Endothelial cell of umbilical vein (primary cell): ENCODE measurements at regions not wholly inside any gene's neighbourhood (a gene's known extent, or its start where the extent isn't known, plus 50 kb on each side); places are given as distances from the start of the nearest gene placed in this dataset.

Source experiments
- BruUV-seq: library from RNA; stranded (reverse); fragments of 400-500 nt; replicated peaks from 2 replicates; lab custom pipeline; 2021; lab: Mats Ljungman, UMichigan
- CTCF ChIA-PET: fragments of 300-600, 350-600 bp; sonication (Branson Sonifier 250); formaldehyde crosslinking; loops from one replicate; lab custom pipeline; 2021; ENCODE audit warnings: antibody characterized with exemption, inconsistent platforms; lab: Charles Lee
- POLR2A ChIA-PET: fragments of 300-600, 350-600 bp; sonication (Branson Sonifier 250); formaldehyde crosslinking; loops from one replicate; lab custom pipeline; 2021; ENCODE audit warnings: antibody characterized with exemption, inconsistent platforms; lab: Charles Lee
- DNase-seq: peaks from one replicate; pipeline ENCODE4 v3.0.0-alpha.2; 2011; ENCODE audit warnings: low read depth, low spot score
- FAIRE-seq: peaks from 2 replicates; lab custom pipeline; 2011; peaks lifted over from hg19 to GRCh38; lab: Jason Lieb, UNC
- H2AFZ ChIP-seq: 2 replicates; pipeline ENCODE4 v1.6.0; 2012; ENCODE audit warnings: low read depth, low read length, control low read depth, inconsistent platforms
- H3K27ac ChIP-seq: 2 replicates; pipeline ENCODE4 v1.5.1; 2011; ENCODE audit warnings: low read depth, mild to moderate bottlenecking, control low read depth, low read length, moderate library complexity; ENCODE audit not compliant: insufficient read depth
- H3K27me3 ChIP-seq, 2 experiments: 2 replicates each; pipeline versions ENCODE4 v1.6.0 to v1.6.1; 2011; ENCODE audit warnings: low read length in 2 of 2, mixed read lengths in 1 of 2; ENCODE audit not compliant: control insufficient read depth in 2 of 2, insufficient read depth in 2 of 2
- H3K36me3 ChIP-seq, 2 experiments: 2 replicates in 1 of 2; 3 replicates in 1 of 2; pipeline ENCODE4 v1.5.1; 2011; ENCODE audit warnings: low read length in 2 of 2, mild to moderate bottlenecking in 1 of 2, moderate library complexity in 1 of 2; ENCODE audit not compliant: control insufficient read depth in 2 of 2, insufficient read depth in 2 of 2; ENCODE audit errors: extremely low read depth in 1 of 2
- H3K4me1 ChIP-seq: 3 replicates; pipeline ENCODE4 v1.5.1; 2011; ENCODE audit warnings: mild to moderate bottlenecking, low read length; ENCODE audit not compliant: control insufficient read depth, insufficient read depth; ENCODE audit errors: extremely low read depth
- H3K4me2 ChIP-seq: 2 replicates; pipeline ENCODE4 v1.6.1; 2011; ENCODE audit warnings: low read length, control low read depth, mixed read lengths; ENCODE audit not compliant: insufficient read depth
- H3K4me3 ChIP-seq, 3 experiments: fragments of 200-600 bp in 1 of 3; sonication (generic), shearing (Covaris generic) in 1 of 3; replicated peaks in 1 of 3; 2 replicates each; pipeline ENCODE4 v1.5.1; 2011 to 2016; ENCODE audit warnings: control low read depth in 3 of 3, low read length in 3 of 3, mild to moderate bottlenecking in 2 of 3, inconsistent platforms in 1 of 3, low read depth in 1 of 3, moderate library complexity in 1 of 3; ENCODE audit not compliant: insufficient read depth in 1 of 3
- H3K79me2 ChIP-seq: 2 replicates; pipeline ENCODE4 v1.6.0; 2012; ENCODE audit warnings: low read length, inconsistent platforms; ENCODE audit not compliant: control insufficient read depth, insufficient read depth
- H3K9ac ChIP-seq: replicated peaks from 2 replicates; pipeline ENCODE3; 2011; ENCODE audit warnings: low read length, control low read depth; ENCODE audit not compliant: insufficient read depth; ENCODE audit errors: extremely low read depth
- H3K9me1 ChIP-seq: replicated peaks from 3 replicates; pipeline ENCODE4 v1.6.0; 2011; ENCODE audit warnings: mild to moderate bottlenecking, low read length; ENCODE audit not compliant: control insufficient read depth, insufficient read depth; ENCODE audit errors: extremely low read depth
- H3K9me3 ChIP-seq: replicated peaks from 2 replicates; pipeline ENCODE4 v1.5.1; 2012; ENCODE audit warnings: low read length, inconsistent platforms; ENCODE audit not compliant: control insufficient read depth, insufficient read depth
- H4K20me1 ChIP-seq: replicated peaks from 2 replicates; pipeline ENCODE3; 2011; ENCODE audit warnings: mild to moderate bottlenecking, low read length; ENCODE audit not compliant: control insufficient read depth, insufficient read depth; ENCODE audit errors: extremely low read depth
- CTCF ChIP-seq, 2 donors: IDR thresholded peaks; 1 replicate in 1 of 2; 2 replicates in 1 of 2; pipeline ENCODE4 v1.5.1; 2011; ENCODE audit warnings: low read length in 2 of 2, mild to moderate bottlenecking in 2 of 2, moderate library complexity in 2 of 2, control low read depth in 1 of 2, inconsistent platforms in 1 of 2, low read depth in 1 of 2; ENCODE audit not compliant: insufficient read depth in 1 of 2; ENCODE audit errors: extremely low read depth in 1 of 2
- EZH2 ChIP-seq: IDR thresholded peaks from 2 replicates; pipeline ENCODE4 v1.6.1; 2012; ENCODE audit warnings: borderline replicate concordance, low read depth, mild to moderate bottlenecking, moderate library complexity, low read length, inconsistent platforms; ENCODE audit not compliant: severe bottlenecking
- FOS ChIP-seq: IDR thresholded peaks from 2 replicates; pipeline ENCODE4 v1.6.1; 2011; ENCODE audit warnings: mild to moderate bottlenecking, low read length, moderate library complexity, borderline replicate concordance; ENCODE audit not compliant: insufficient read depth
- GATA2 ChIP-seq: IDR thresholded peaks from 2 replicates; pipeline ENCODE4 v1.7.0; 2011; ENCODE audit warnings: low read depth, mild to moderate bottlenecking, moderate library complexity, mixed read lengths, low read length; ENCODE audit not compliant: insufficient read length, insufficient read depth
- JUN ChIP-seq: IDR thresholded peaks from 2 replicates; pipeline ENCODE4 v1.6.1; 2011; ENCODE audit warnings: borderline replicate concordance, low read depth; ENCODE audit not compliant: insufficient read length, insufficient read depth
- MAX ChIP-seq: IDR thresholded peaks from 2 replicates; pipeline ENCODE4 v1.6.1; 2011; ENCODE audit not compliant: insufficient read depth, insufficient read length
- MYC ChIP-seq: IDR thresholded peaks from one replicate; pipeline ENCODE4 v1.6.1; 2011; ENCODE audit warnings: mild to moderate bottlenecking, low read depth, low read length
- POLR2A ChIP-seq: IDR thresholded peaks from 2 replicates; pipeline ENCODE4 v1.6.1; 2012; ENCODE audit warnings: low read depth, mild to moderate bottlenecking, control low read depth, low read length
- POLR2AphosphoS5 ChIP-seq: IDR thresholded peaks from 2 replicates; pipeline ENCODE4 v1.6.1; 2012; ENCODE audit warnings: low read depth, mild to moderate bottlenecking, control low read depth, low read length, moderate library complexity; ENCODE audit not compliant: insufficient read depth
- dilution Hi-C: fragments of 300-500 bp; cut with MboI; formaldehyde crosslinking; loops from one replicate; pipeline ENCODE4 v1.15.0; 2019; ENCODE audit warnings: low sequenced_read_pairs; ENCODE audit not compliant: extremely low pct_ligation_motif_present
- intact Hi-C: fragments of 100-400 bp; cut with micrococcal nuclease; formaldehyde crosslinking; loops from one replicate; pipeline ENCODE4 v1.10.0; 2022

- Histone ChIP-seq H3K9ac (no peak overlapping the region), H3K4me1 (no peaks in the 10 kb centered on the region), H2AFZ (no peak overlapping the region), H3K9me1 (no peaks in the 10 kb centered on the region), H3K4me3 (no peak overlapping the region), H3K9me3 (no peaks in the 10 kb centered on the region), H3K27ac (no peak overlapping the region), H3K36me3 (no peaks in the 10 kb centered on the region), H3K27me3 (no peaks in the 10 kb centered on the region), H4K20me1 (no peaks in the 10 kb centered on the region), H3K79me2 (no peaks in the 10 kb centered on the region), H3K4me2 (no peak overlapping the region)
- dilution Hi-C loops (no loop called here), intact Hi-C loops (no loop called here)
- ChIA-PET CTCF (no interaction called here), POLR2A (no interaction called here)
- FAIRE-seq (no peak), DNase-seq (no peak)
- TF ChIP-seq MYC = no peak
- no peak for TF ChIP-seq POLR2AphosphoS5
- TF ChIP-seq POLR2A = no peak
- TF ChIP-seq MAX = no peak
- TF ChIP-seq GATA2 = no peak
- no peak for TF ChIP-seq JUN
- TF ChIP-seq CTCF (IDR thresholded peaks at IDR 0.05; ENCODE audit: extremely low read depth in 1 of 2, insufficient read depth in 1 of 2, low read depth in 1 of 2, low read length in 2 of 2) = no peak
- no peak for TF ChIP-seq EZH2
- TF ChIP-seq FOS = no peak
- BruUV-seq = no TSS peak
Observed at GRCh38 chr18:6570581-6571238, 156.0 kb upstream of the L3MBTL4 start.
